Trophoblast cell (in vitro differentiated cells and primary cell): ENCODE measurements at regions not wholly inside any gene's neighbourhood (a gene's known extent, or its start where the extent isn't known, plus 50 kb on each side); places are given as distances from the start of the nearest gene placed in this dataset.

Experiments
- DNase-seq, 2 donors: peaks; one replicate each; pipeline ENCODE4 v3.0.0-alpha.2; 2016
- H2AFZ ChIP-seq: 2 replicates; pipeline ENCODE4 v1.6.1; 2013; ENCODE audit warnings: low read length, moderate library complexity, mild to moderate bottlenecking; ENCODE audit not compliant: insufficient read depth, poor library complexity
- H2AK5ac ChIP-seq: 2 replicates; pipeline ENCODE4 v1.6.1; 2013; ENCODE audit warnings: mild to moderate bottlenecking, low read length
- H2BK120ac ChIP-seq: 2 replicates; pipeline ENCODE4 v1.6.1; 2013; ENCODE audit warnings: low read length, mild to moderate bottlenecking, moderate library complexity; ENCODE audit not compliant: insufficient read depth, poor library complexity
- H2BK12ac ChIP-seq: 2 replicates; pipeline ENCODE4 v1.6.1; 2013; ENCODE audit warnings: mild to moderate bottlenecking, low read length, moderate library complexity
- H2BK5ac ChIP-seq: 2 replicates; pipeline ENCODE4 v1.6.1; 2013; ENCODE audit warnings: low read length, low read depth, moderate library complexity, mild to moderate bottlenecking; ENCODE audit not compliant: poor library complexity
- H3K14ac ChIP-seq: 2 replicates; pipeline ENCODE4 v1.6.1; 2013; ENCODE audit warnings: mild to moderate bottlenecking, low read length
- H3K18ac ChIP-seq: 2 replicates; pipeline ENCODE4 v1.6.1; 2013; ENCODE audit warnings: mild to moderate bottlenecking, low read length
- H3K23ac ChIP-seq: 2 replicates; pipeline ENCODE4 v1.6.1; 2013; ENCODE audit warnings: low read length
- H3K27ac ChIP-seq: 2 replicates; pipeline ENCODE4 v1.5.1; 2013; ENCODE audit warnings: low read depth, mild to moderate bottlenecking, inconsistent platforms, low read length, moderate library complexity
- H3K27me3 ChIP-seq: 2 replicates; pipeline ENCODE4 v1.6.1; 2013; ENCODE audit warnings: inconsistent platforms, mild to moderate bottlenecking, low read length, moderate library complexity; ENCODE audit not compliant: insufficient read depth
- H3K36me3 ChIP-seq, 2 experiments: 1 replicate in 1 of 2; 2 replicates in 1 of 2; pipeline ENCODE4 v1.6.1; 2013; ENCODE audit warnings: low read length in 2 of 2, mild to moderate bottlenecking in 2 of 2, moderate library complexity in 1 of 2; ENCODE audit not compliant: insufficient read depth in 2 of 2, control insufficient read depth in 1 of 2
- H3K4ac ChIP-seq: 2 replicates; pipeline ENCODE4 v1.6.1; 2013; ENCODE audit warnings: low read depth, mild to moderate bottlenecking, low read length, moderate library complexity
- H3K4me1 ChIP-seq, 2 experiments: 1 replicate in 1 of 2; 2 replicates in 1 of 2; pipeline ENCODE4 v1.6.1; 2013; ENCODE audit warnings: low read length in 2 of 2, mild to moderate bottlenecking in 2 of 2, moderate library complexity in 1 of 2; ENCODE audit not compliant: insufficient read depth in 2 of 2, control insufficient read depth in 1 of 2
- H3K4me2 ChIP-seq: 2 replicates; pipeline ENCODE4 v1.6.1; 2013; ENCODE audit warnings: inconsistent platforms, mild to moderate bottlenecking, low read length, moderate library complexity
- H3K4me3 ChIP-seq: 2 replicates; pipeline ENCODE4 v1.5.1; 2013; ENCODE audit warnings: mild to moderate bottlenecking, low read depth, low read length, inconsistent platforms
- H3K79me1 ChIP-seq: one replicate; pipeline ENCODE4 v1.6.1; 2013; ENCODE audit warnings: low read length
- H3K79me2 ChIP-seq: 2 replicates; pipeline ENCODE4 v1.6.1; 2013; ENCODE audit warnings: low read length, mild to moderate bottlenecking; ENCODE audit not compliant: control insufficient read depth, insufficient read depth, poor library complexity
- H3K9ac ChIP-seq: 2 replicates; pipeline ENCODE4 v1.6.1; 2013; ENCODE audit warnings: mild to moderate bottlenecking, low read length
- H3K9me3 ChIP-seq: 2 replicates; pipeline ENCODE4 v1.6.1; 2013; ENCODE audit warnings: low read depth, mild to moderate bottlenecking, control low read depth, inconsistent platforms, low read length; ENCODE audit not compliant: insufficient read depth
- H4K12ac ChIP-seq: 2 replicates; pipeline ENCODE4 v1.6.1; 2013; ENCODE audit warnings: low read depth, mild to moderate bottlenecking, low read length, moderate library complexity
- H4K8ac ChIP-seq: 2 replicates; pipeline ENCODE4 v1.6.1; 2013; ENCODE audit warnings: low read depth, mild to moderate bottlenecking, low read length, moderate library complexity
- H4K91ac ChIP-seq: one replicate; pipeline ENCODE4 v1.6.1; 2013; ENCODE audit warnings: low read depth, mild to moderate bottlenecking, low read length, moderate library complexity
- WGBS: extraction: QIAGEN DNeasy Blood & Tissue Kit; methylation state at CpG from one replicate; pipeline ENCODE4 v1.1.7; 2013; ENCODE audit warnings: missing lambda C conversion rate; ENCODE audit not compliant: insufficient read length, insufficient coverage; ENCODE audit errors: extremely low coverage; 5-methylcytosine and 5-hydroxymethylcytosine counted together

- H3K4me2 ChIP-seq, result no peak overlapping the region
- H3K36me3 ChIP-seq, result no peaks in the 10 kb centered on the region
- no peak overlapping the region for H3K23ac ChIP-seq
- H3K4ac ChIP-seq, result no peak overlapping the region
- no peak overlapping the region for H3K9ac ChIP-seq
- no peak for DNase-seq
- H3K27ac ChIP-seq, result no peak overlapping the region
- no CpG with 5 or more reads among the region's 4 CpGs for WGBS
- H2AK5ac ChIP-seq, result no peak overlapping the region
- no peaks in the 10 kb centered on the region for H3K79me2 ChIP-seq
- no peaks in the 10 kb centered on the region for H3K79me1 ChIP-seq
- H3K4me1 ChIP-seq, result no peaks in the 10 kb centered on the region
- H2BK5ac ChIP-seq, result no peak overlapping the region
- no peak overlapping the region for H2BK120ac ChIP-seq
- H3K4me3 ChIP-seq, result no peak overlapping the region
- H2AFZ ChIP-seq, result no peak overlapping the region
- no peaks in the 10 kb centered on the region for H3K27me3 ChIP-seq
- no peak overlapping the region for H4K12ac ChIP-seq
- no peak overlapping the region for H2BK12ac ChIP-seq
- no peak overlapping the region for H4K91ac ChIP-seq
- no peak overlapping the region for H4K8ac ChIP-seq
- no peak overlapping the region for H3K14ac ChIP-seq
- no peak overlapping the region for H3K18ac ChIP-seq
- H3K9me3 ChIP-seq, result no peaks in the 10 kb centered on the region
These were observed 1104.8 kb upstream of the COX7C start for GRCh38 chr5:85512896-85513295.

- Histone ChIP-seq H3K14ac (no peak overlapping the region), H4K8ac (no peak overlapping the region), H2AK5ac (no peak overlapping the region), H3K4me1 (no peaks in the 10 kb centered on the region), H3K79me1 (no peaks in the 10 kb centered on the region), H3K79me2 (no peaks in the 10 kb centered on the region), H3K9me3 (no peaks in the 10 kb centered on the region), H3K9ac (no peak overlapping the region), H3K23ac (no peak overlapping the region), H3K4me3 (no peak overlapping the region), H2BK12ac (no peak overlapping the region), H3K27ac (no peak overlapping the region), H3K4me2 (no peak overlapping the region), H4K91ac (no peak overlapping the region), H3K36me3 (no peaks in the 10 kb centered on the region), H3K18ac (no peak overlapping the region), H2BK5ac (no peak overlapping the region), H4K12ac (no peak overlapping the region), H2AFZ (no peak overlapping the region), H3K4ac (no peak overlapping the region), H3K27me3 (no peaks in the 10 kb centered on the region), H2BK120ac (no peak overlapping the region)
- no peak for DNase-seq
These were observed 1102.2 kb upstream of the COX7C start for GRCh38 chr5:85515588-85515987.

- H4K8ac ChIP-seq, result no peak overlapping the region
- no peaks in the 10 kb centered on the region for H3K4me1 ChIP-seq
- no peak overlapping the region for H3K18ac ChIP-seq
- WGBS, result no CpG with 5 or more reads among the region's 3 CpGs
- H2AFZ ChIP-seq, result no peak overlapping the region
- H4K91ac ChIP-seq, result no peak overlapping the region
- no peaks in the 10 kb centered on the region for H3K36me3 ChIP-seq
- H3K14ac ChIP-seq, result no peak overlapping the region
- H3K4me2 ChIP-seq, result no peak overlapping the region
- H2AK5ac ChIP-seq, result no peak overlapping the region
- no peak overlapping the region for H4K12ac ChIP-seq
- no peak for DNase-seq
- H3K9me3 ChIP-seq, result no peaks in the 10 kb centered on the region
- H3K4me3 ChIP-seq, result no peak overlapping the region
- H3K79me1 ChIP-seq, result no peaks in the 10 kb centered on the region
- no peak overlapping the region for H2BK5ac ChIP-seq
- no peak overlapping the region for H3K4ac ChIP-seq
- no peak overlapping the region for H3K27ac ChIP-seq
- H3K27me3 ChIP-seq, result no peaks in the 10 kb centered on the region
- H3K23ac ChIP-seq, result no peak overlapping the region
- no peak overlapping the region for H3K9ac ChIP-seq
- H2BK12ac ChIP-seq, result no peak overlapping the region
- H3K79me2 ChIP-seq, result no peaks in the 10 kb centered on the region
- no peak overlapping the region for H2BK120ac ChIP-seq
These were observed 1100.4 kb upstream of the COX7C start for GRCh38 chr5:85517386-85517785.

GRCh38 chr5:85533341-85534047, 1084.2 kb upstream of the COX7C start:
- DNase-seq, result no peak
- Histone ChIP-seq H3K27ac (no peak overlapping the region), H3K9me3 (no peaks in the 10 kb centered on the region), H3K79me1 (no peaks in the 10 kb centered on the region), H3K18ac (no peak overlapping the region), H2BK5ac (no peak overlapping the region), H3K36me3 (no peaks in the 10 kb centered on the region), H3K27me3 (no peaks in the 10 kb centered on the region), H2AFZ (no peak overlapping the region), H2BK12ac (no peak overlapping the region), H3K4me1 (no peaks in the 10 kb centered on the region), H4K91ac (no peak overlapping the region), H2BK120ac (no peak overlapping the region), H3K4ac (no peak overlapping the region), H4K8ac (no peak overlapping the region), H3K4me3 (no peak overlapping the region), H3K14ac (no peak overlapping the region), H3K9ac (no peak overlapping the region), H3K79me2 (no peaks in the 10 kb centered on the region), H3K23ac (no peak overlapping the region), H3K4me2 (no peak overlapping the region), H2AK5ac (no peak overlapping the region), H4K12ac (no peak overlapping the region)
- no CpG with 5 or more reads among the region's 4 CpGs for WGBS
